ENCODE measurements at regions not wholly inside any gene's neighbourhood (a gene's known extent, or its start where the extent isn't known, plus 50 kb on each side); places are given as distances from the start of the nearest gene placed in this dataset.

- no peaks in the 10 kb centered on the region for H3K27me3 ChIP-seq (ENCODE audit: control insufficient read depth in 2 of 2, insufficient read depth in 2 of 2, low read length in 2 of 2)
- no TSS peak for BruUV-seq (replicated peaks)
- dilution Hi-C loops (cut with MboI; ENCODE audit: extremely low pct_ligation_motif_present, low sequenced_read_pairs) (no loop called here), intact Hi-C loops (cut with micrococcal nuclease) (no loop called here)
- H3K9me1 ChIP-seq (replicated peaks; ENCODE audit: control insufficient read depth, extremely low read depth, insufficient read depth, low read length) = no peaks in the 10 kb centered on the region
- H3K4me2 ChIP-seq (ENCODE audit: insufficient read depth, low read length) = no peak overlapping the region
- FAIRE-seq = no peak
- no peaks in the 10 kb centered on the region for H4K20me1 ChIP-seq (replicated peaks; ENCODE audit: control insufficient read depth, extremely low read depth, insufficient read depth, low read length)
- H3K27ac ChIP-seq (ENCODE audit: insufficient read depth, low read depth, low read length) = no peak overlapping the region
- no peaks in the 10 kb centered on the region for H3K9me3 ChIP-seq (replicated peaks; ENCODE audit: control insufficient read depth, insufficient read depth, low read length)
- no peaks in the 10 kb centered on the region for H3K79me2 ChIP-seq (ENCODE audit: control insufficient read depth, insufficient read depth, low read length)
- no peak for DNase-seq (ENCODE audit: low read depth, low spot score)
- TF ChIP-seq JUN (IDR thresholded peaks at IDR 0.05; ENCODE audit: borderline replicate concordance, insufficient read depth, insufficient read length, low read depth) (no peak), POLR2A (IDR thresholded peaks at IDR 0.05; ENCODE audit: low read depth, low read length) (no peak), POLR2AphosphoS5 (IDR thresholded peaks at IDR 0.05; ENCODE audit: insufficient read depth, low read depth, low read length) (no peak), CTCF (IDR thresholded peaks at IDR 0.05; ENCODE audit: extremely low read depth in 1 of 2, insufficient read depth in 1 of 2, low read depth in 1 of 2, low read length in 2 of 2) (no peak)
- TF ChIP-seq, protein P1, sequence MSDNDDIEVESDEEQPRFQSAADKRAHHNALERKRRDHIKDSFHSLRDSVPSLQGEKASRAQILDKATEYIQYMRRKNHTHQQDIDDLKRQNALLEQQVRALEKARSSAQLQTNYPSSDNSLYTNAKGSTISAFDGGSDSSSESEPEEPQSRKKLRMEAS (IDR thresholded peaks at IDR 0.05; ENCODE audit: insufficient read depth, insufficient read length) = no peak
- POLR2A ChIA-PET = no interaction called here
- no peaks in the 10 kb centered on the region for H3K36me3 ChIP-seq (ENCODE audit: control insufficient read depth in 2 of 2, extremely low read depth in 1 of 2, insufficient read depth in 2 of 2, low read length in 2 of 2)
- H3K4me1 ChIP-seq (ENCODE audit: control insufficient read depth, extremely low read depth, insufficient read depth, low read length) = peaks cover 22% of the 10 kb centered on the region
- no peak overlapping the region for H3K9ac ChIP-seq (replicated peaks; ENCODE audit: extremely low read depth, insufficient read depth, low read length)
- H3K4me3 ChIP-seq (replicated peaks in 1 of 3; ENCODE audit: insufficient read depth in 1 of 3, low read depth in 1 of 3, low read length in 3 of 3) = no peak overlapping the region
- no peak overlapping the region for H2AFZ ChIP-seq (ENCODE audit: low read depth, low read length)
- CTCF ChIA-PET = no interaction called here
Measured at GRCh38 chr5:67297802-67298532, 101.4 kb upstream of the CD180 start.

- DNase-seq (ENCODE audit: low read depth, low spot score) (no peak), FAIRE-seq (no peak)
- no peak overlapping the region for H3K4me2 ChIP-seq (ENCODE audit: insufficient read depth, low read length)
- H3K9ac ChIP-seq (replicated peaks; ENCODE audit: extremely low read depth, insufficient read depth, low read length) = no peak overlapping the region
- no peak overlapping the region for H3K4me3 ChIP-seq (replicated peaks in 1 of 3; ENCODE audit: insufficient read depth in 1 of 3, low read depth in 1 of 3, low read length in 3 of 3)
- H4K20me1 ChIP-seq (replicated peaks; ENCODE audit: control insufficient read depth, extremely low read depth, insufficient read depth, low read length) = no peaks in the 10 kb centered on the region
- TF ChIP-seq FOS (IDR thresholded peaks at IDR 0.05; ENCODE audit: borderline replicate concordance, insufficient read depth, low read length) = no peak
- TF ChIP-seq POLR2AphosphoS5 (IDR thresholded peaks at IDR 0.05; ENCODE audit: insufficient read depth, low read depth, low read length) = no peak
- TF ChIP-seq GATA2 (IDR thresholded peaks at IDR 0.05; ENCODE audit: insufficient read depth, insufficient read length, low read depth, low read length) = no peak
- TF ChIP-seq EZH2 (IDR thresholded peaks at IDR 0.05; ENCODE audit: borderline replicate concordance, low read depth, low read length, severe bottlenecking) = no peak
- TF ChIP-seq JUN (IDR thresholded peaks at IDR 0.05; ENCODE audit: borderline replicate concordance, insufficient read depth, insufficient read length, low read depth) = no peak
- TF ChIP-seq MYC (IDR thresholded peaks at IDR 0.05; ENCODE audit: low read depth, low read length) = no peak
- TF ChIP-seq POLR2A (IDR thresholded peaks at IDR 0.05; ENCODE audit: low read depth, low read length) = no peak
- TF ChIP-seq, protein P1 (IDR thresholded peaks at IDR 0.05; ENCODE audit: insufficient read depth, insufficient read length) = no peak
- no peak for TF ChIP-seq CTCF (IDR thresholded peaks at IDR 0.05; ENCODE audit: extremely low read depth in 1 of 2, insufficient read depth in 1 of 2, low read depth in 1 of 2, low read length in 2 of 2)
- CTCF ChIA-PET = interaction anchor here (0.9 kb wide), 1 partner anchor 454 kb away, joined by 5 read pairs; no protein-coding TSS in a partner anchor
- dilution Hi-C loops (cut with MboI; ENCODE audit: extremely low pct_ligation_motif_present, low sequenced_read_pairs) = no loop called here
- no TSS peak for BruUV-seq (replicated peaks)
- no peaks in the 10 kb centered on the region for H3K27me3 ChIP-seq (ENCODE audit: control insufficient read depth in 2 of 2, insufficient read depth in 2 of 2, low read length in 2 of 2)
- no peaks in the 10 kb centered on the region for H3K36me3 ChIP-seq (ENCODE audit: control insufficient read depth in 2 of 2, extremely low read depth in 1 of 2, insufficient read depth in 2 of 2, low read length in 2 of 2)
- H3K4me1 ChIP-seq (ENCODE audit: control insufficient read depth, extremely low read depth, insufficient read depth, low read length) = peaks cover 18% of the 10 kb centered on the region
- intact Hi-C loops (cut with micrococcal nuclease) = no loop called here
- H2AFZ ChIP-seq (ENCODE audit: low read depth, low read length) = no peak overlapping the region
- H3K27ac ChIP-seq (ENCODE audit: insufficient read depth, low read depth, low read length) = no peak overlapping the region
- POLR2A ChIA-PET = no interaction called here
- H3K9me3 ChIP-seq (replicated peaks; ENCODE audit: control insufficient read depth, insufficient read depth, low read length) = no peaks in the 10 kb centered on the region
- H3K9me1 ChIP-seq (replicated peaks; ENCODE audit: control insufficient read depth, extremely low read depth, insufficient read depth, low read length) = no peaks in the 10 kb centered on the region
- no peaks in the 10 kb centered on the region for H3K79me2 ChIP-seq (ENCODE audit: control insufficient read depth, insufficient read depth, low read length)
Measured at GRCh38 chr5:67297376-67297775, 100.8 kb upstream of the CD180 start.

Data from endothelial cell of umbilical vein (primary cell).